Tibial artery (tissue), 4 donors: ENCODE measurements at regions not wholly inside any gene's neighbourhood (a gene's known extent, or its start where the extent isn't known, plus 50 kb on each side); places are given as distances from the start of the nearest gene placed in this dataset.

ENCODE experiments used
- DNase-seq, 2 donors: peaks; one replicate each; pipeline ENCODE4 v3.0.0-alpha.2; 2019
- H3K27ac ChIP-seq, 2 donors: fragments of 200-600 bp; sonication (generic) in 1 of 2; 1 replicate in 1 of 2; 2 replicates in 1 of 2; pipeline ENCODE4 v1.5.1; 2018 to 2019; ENCODE audit warnings: mild to moderate bottlenecking in 1 of 2
- H3K27me3 ChIP-seq, 2 donors: fragments of 200-600 bp; sonication (generic) in 1 of 2; one replicate each; pipeline versions ENCODE4 v1.5.1 to v1.6.0; 2016 to 2019
- H3K36me3 ChIP-seq, 3 donors: fragments of 200-600 bp; sonication (generic) in 2 of 3; one replicate each; pipeline ENCODE4 v1.5.1; 2016 to 2019; ENCODE audit warnings: mild to moderate bottlenecking in 2 of 3
- H3K4me1 ChIP-seq, 4 donors: fragments of 200-600 bp; sonication (generic) in 2 of 4; 1 replicate in 3 of 4; 2 replicates in 1 of 4; pipeline ENCODE4 v1.5.1; 2016 to 2019
- H3K4me3 ChIP-seq, 2 donors: fragments of 200-600 bp; sonication (generic) in 1 of 2; 1 replicate in 1 of 2; 2 replicates in 1 of 2; pipeline ENCODE4 v1.5.1; 2018 to 2019; ENCODE audit warnings: mild to moderate bottlenecking in 2 of 2
- H3K9me3 ChIP-seq, 3 donors: fragments of 200-600 bp; sonication (generic) in 1 of 3; one replicate each; pipeline ENCODE4 v1.5.1; 2016 to 2019
- CTCF ChIP-seq, 2 experiments: fragments of 200-600 bp in 1 of 2; fragments of 450-650 bp in 1 of 2; IDR thresholded peaks; one replicate each; pipeline ENCODE4 v1.5.1; 2017 to 2019; ENCODE audit warnings: antibody characterized with exemption in 2 of 2, mild to moderate bottlenecking in 1 of 2, moderate library complexity in 1 of 2
- intact Hi-C: fragments of 100-400 bp; cut with DNase I; formaldehyde crosslinking; loops from one replicate; pipeline ENCODE4 v1.15.0; 2023; ENCODE audit warnings: low total_unique reads

- Histone ChIP-seq H3K4me3 (no peak overlapping the region), H3K9me3 (no peaks in the 10 kb centered on the region), H3K36me3 (no peaks in the 10 kb centered on the region), H3K27ac (no peak overlapping the region), H3K4me1 (peaks cover 0 to 4% (median 1%) of the 10 kb centered on the region in 4 donors), H3K27me3 (no peaks in the 10 kb centered on the region)
- intact Hi-C loops, result loop anchor here (2.0 kb wide), 1 partner anchor 110 kb away; no protein-coding TSS in a partner anchor
- TF ChIP-seq CTCF (IDR thresholded peaks at IDR 0.05), result peak; percentile 51 to 75
- no peak for DNase-seq
These were observed 76.1 kb upstream of the PLSCR4 start for GRCh38 chr3:146326875-146327543.

GRCh38 chr3:146325170-146325569 is 74.3 kb upstream of the PLSCR4 start:
- no peak overlapping the region for H3K4me3 ChIP-seq
- no peak for DNase-seq
- H3K27me3 ChIP-seq, result no peaks in the 10 kb centered on the region
- H3K27ac ChIP-seq, result no peak overlapping the region
- peaks cover 0 to 4% (median 1%) of the 10 kb centered on the region in 4 donors for H3K4me1 ChIP-seq
- no peaks in the 10 kb centered on the region for H3K36me3 ChIP-seq
- intact Hi-C loops, result no loop called here
- TF ChIP-seq CTCF (IDR thresholded peaks at IDR 0.05), result no peak
- no peaks in the 10 kb centered on the region for H3K9me3 ChIP-seq

GRCh38 chr3:146322216-146322817 is 71.4 kb upstream of the PLSCR4 start:
- H3K4me3 ChIP-seq, result no peak overlapping the region
- H3K4me1 ChIP-seq, result peaks cover 0 to 4% (median 1%) of the 10 kb centered on the region in 4 donors
- TF ChIP-seq CTCF (IDR thresholded peaks at IDR 0.05), result no peak
- no peak overlapping the region for H3K27ac ChIP-seq
- H3K9me3 ChIP-seq, result no peaks in the 10 kb centered on the region
- intact Hi-C loops, result no loop called here
- DNase-seq, result no peak
- no peaks in the 10 kb centered on the region for H3K36me3 ChIP-seq
- no peaks in the 10 kb centered on the region for H3K27me3 ChIP-seq

GRCh38 chr3:146314871-146315270 is 64.0 kb upstream of the PLSCR4 start:
- Histone ChIP-seq H3K9me3 (no peaks in the 10 kb centered on the region), H3K27ac (no peak overlapping the region), H3K27me3 (no peaks in the 10 kb centered on the region), H3K36me3 (no peaks in the 10 kb centered on the region), H3K4me1 (peaks cover 0 to 20% (median 6%) of the 10 kb centered on the region in 4 donors), H3K4me3 (no peak overlapping the region)
- no peak for DNase-seq
- intact Hi-C loops, result no loop called here
- TF ChIP-seq CTCF (IDR thresholded peaks at IDR 0.05), result no peak

GRCh38 chr3:146313746-146314111 is 62.8 kb upstream of the PLSCR4 start:
- H3K27ac ChIP-seq, result no peak overlapping the region

More at GRCh38 chr3:146313746-146314111, 62.8 kb upstream of the PLSCR4 start:
- H3K9me3 ChIP-seq, result no peaks in the 10 kb centered on the region
- H3K4me1 ChIP-seq, result peaks cover 0 to 25% (median 6%) of the 10 kb centered on the region in 4 donors
- intact Hi-C loops, result no loop called here
- H3K4me3 ChIP-seq, result no peak overlapping the region
- no peaks in the 10 kb centered on the region for H3K27me3 ChIP-seq
- TF ChIP-seq CTCF (IDR thresholded peaks at IDR 0.05), result no peak
- H3K36me3 ChIP-seq, result no peaks in the 10 kb centered on the region
- no peak for DNase-seq
